Activated CD8-positive, alpha-beta memory T cell treated with anti-CD3 and anti-CD28 coated beads for 36 hours (primary cell): ENCODE measurements at regions not wholly inside any gene's neighbourhood (a gene's known extent, or its start where the extent isn't known, plus 50 kb on each side); places are given as distances from the start of the nearest gene placed in this dataset.

Experiments used
- CTCF ChIA-PET: fragments of 350-600 bp; sonication (Branson Sonifier 250); formaldehyde crosslinking; loops from one replicate; lab custom pipeline; 2021; ENCODE audit warnings: antibody characterized with exemption; lab: Charles Lee
- POLR2A ChIA-PET: fragments of 350-600 bp; sonication (Branson Sonifier 250); formaldehyde crosslinking; loops from one replicate; lab custom pipeline; 2021; ENCODE audit warnings: antibody characterized with exemption; lab: Charles Lee

- ChIA-PET POLR2A (no interaction called here), CTCF (no interaction called here)
Observed at GRCh38 chr14:98959958-98960616, 311.9 kb downstream of the BCL11B start.

DNA sequence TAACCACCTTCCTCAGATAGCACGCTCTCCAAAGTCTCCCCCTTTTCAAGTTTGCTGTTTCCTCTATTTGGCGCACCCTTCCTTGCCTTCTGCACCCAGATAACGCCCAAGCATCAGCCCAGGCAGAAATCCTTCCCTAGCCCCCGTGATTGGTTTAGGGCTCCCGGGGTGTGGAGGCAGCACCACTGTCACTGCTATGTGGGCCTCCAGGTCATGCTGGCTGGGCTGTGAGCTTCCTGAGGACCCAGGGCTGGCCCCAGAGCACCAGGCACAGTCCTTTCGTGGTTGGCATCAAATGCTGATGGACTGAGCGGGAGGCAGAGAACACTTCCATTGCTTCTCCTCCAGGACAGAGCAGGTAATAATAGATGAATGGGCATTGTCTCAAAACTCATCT lies 311.4 kb downstream of the BCL11B start:
- ChIA-PET CTCF (no interaction called here), POLR2A (no interaction called here)

DNA sequence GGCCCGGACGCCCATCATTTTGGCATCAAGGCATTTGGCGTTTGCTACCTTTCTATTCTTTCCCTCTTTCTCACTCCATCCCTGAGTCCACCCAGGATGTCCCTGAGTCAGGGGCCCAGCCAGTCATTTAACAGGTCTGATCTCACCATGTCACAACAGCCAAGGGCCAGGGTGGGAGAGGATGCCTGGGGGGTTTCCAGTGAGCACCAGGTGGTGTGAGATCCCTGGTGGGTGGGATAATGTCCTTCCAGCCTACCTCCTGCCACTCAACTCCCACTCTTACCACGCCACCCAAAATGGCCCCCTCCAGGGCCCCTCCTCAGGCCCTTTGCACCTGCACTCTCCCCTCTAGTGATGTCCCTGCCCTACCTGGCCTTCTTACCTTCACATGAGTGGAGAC lies 310.8 kb downstream of the BCL11B start:
- CTCF ChIA-PET: no interaction called here
- POLR2A ChIA-PET: no interaction called here

DNA sequence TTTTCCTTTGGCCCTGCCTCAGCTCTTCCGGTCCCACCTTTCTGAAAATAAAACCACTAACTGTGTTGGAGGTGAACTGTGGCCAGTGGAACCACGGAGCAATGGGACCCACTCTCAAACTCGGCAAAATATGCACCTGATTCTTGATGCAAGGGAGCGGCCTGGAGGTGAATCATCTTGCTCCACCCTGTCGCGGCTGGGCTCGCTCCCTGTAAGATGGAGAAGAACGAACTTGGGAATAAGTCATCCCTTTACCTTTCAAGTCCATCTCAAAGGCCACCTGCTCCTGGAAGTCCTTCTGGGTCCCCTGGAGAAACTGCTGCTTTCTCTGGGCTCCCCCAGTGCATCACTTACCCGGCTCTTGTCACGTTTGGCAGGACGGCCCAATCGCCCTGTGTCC lies 309.9 kb downstream of the BCL11B start:
- ChIA-PET CTCF (interaction anchor here (0.8 kb wide), 1 partner anchor 245 kb away, joined by 3 read pairs; no protein-coding TSS in a partner anchor), POLR2A (no interaction called here)

GRCh38 chr14:98963610-98964009 lies 308.4 kb downstream of the BCL11B start:
- ChIA-PET POLR2A (no interaction called here), CTCF (no interaction called here)

GRCh38 chr14:98964171-98964570 lies 307.8 kb downstream of the BCL11B start:
- ChIA-PET CTCF (no interaction called here), POLR2A (no interaction called here)

- ChIA-PET CTCF (no interaction called here), POLR2A (no interaction called here)
Observed at GRCh38 chr14:98965076-98965475, 306.9 kb downstream of the BCL11B start.

GRCh38 chr14:98966016-98966415 lies 306.0 kb downstream of the BCL11B start:
- POLR2A ChIA-PET: no interaction called here
- CTCF ChIA-PET: no interaction called here

DNA sequence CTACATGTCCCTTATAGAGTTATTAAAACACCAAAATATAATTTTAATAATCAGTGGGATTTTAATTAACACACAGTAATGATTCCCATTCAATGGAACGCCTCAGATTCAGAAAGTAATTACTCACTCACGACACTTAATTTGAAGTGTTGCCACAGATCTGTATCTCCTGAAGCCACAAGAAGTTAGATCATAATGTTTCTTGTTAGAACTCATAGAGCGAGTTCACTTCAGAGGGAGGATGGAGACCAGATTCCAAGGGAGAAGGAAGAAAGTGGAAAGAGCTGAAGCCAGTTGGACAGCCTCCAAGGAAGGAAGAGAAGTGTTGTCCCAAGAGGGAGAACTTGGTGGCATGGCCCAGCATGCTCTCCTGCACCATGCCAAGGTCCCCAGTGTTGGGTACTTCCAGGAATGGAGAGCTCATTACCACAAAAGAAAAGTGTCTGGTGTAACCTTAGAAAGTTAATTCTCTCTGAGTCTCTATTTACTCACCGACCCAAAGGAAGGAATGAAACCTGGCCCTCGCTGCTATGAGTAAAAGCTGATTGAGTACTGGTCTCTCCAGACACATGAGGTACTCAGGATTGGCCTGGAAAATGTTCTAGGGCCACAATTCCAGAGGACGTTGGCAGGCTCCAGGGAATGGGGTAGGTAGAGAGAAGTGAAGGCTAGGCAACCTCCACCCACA lies 305.4 kb downstream of the BCL11B start:
- POLR2A ChIA-PET: interaction anchor here (0.9 kb wide), 1 partner anchor 291 kb away, joined by 3 read pairs; no protein-coding TSS in a partner anchor

GRCh38 chr14:98974113-98974512 lies 297.9 kb downstream of the BCL11B start:
- ChIA-PET POLR2A (no interaction called here), CTCF (no interaction called here)

More for the DNA sequence above, 305.4 kb downstream of the BCL11B start:
- CTCF ChIA-PET: no interaction called here

GRCh38 chr14:98976271-98976670 lies 295.7 kb downstream of the BCL11B start:
- ChIA-PET POLR2A (no interaction called here), CTCF (no interaction called here)

DNA sequence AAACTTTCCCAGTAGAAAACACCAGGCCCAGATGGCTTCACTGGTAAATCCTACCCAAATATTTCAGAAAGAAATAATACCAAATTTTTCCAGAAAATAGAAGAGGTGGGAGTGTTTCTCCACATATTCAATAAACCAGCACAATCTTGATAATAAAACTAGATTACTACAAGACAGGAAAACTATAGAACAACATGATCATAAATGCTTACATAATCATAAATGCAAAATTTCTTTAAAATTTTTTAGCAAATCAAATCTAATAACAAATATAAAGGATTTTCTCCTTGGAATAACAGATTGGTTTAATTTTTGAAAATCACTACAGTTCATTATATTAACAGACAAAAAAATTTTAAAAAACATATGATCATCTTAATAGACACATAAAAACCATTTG lies 294.5 kb downstream of the BCL11B start:
- POLR2A ChIA-PET: no interaction called here
- CTCF ChIA-PET: no interaction called here

DNA sequence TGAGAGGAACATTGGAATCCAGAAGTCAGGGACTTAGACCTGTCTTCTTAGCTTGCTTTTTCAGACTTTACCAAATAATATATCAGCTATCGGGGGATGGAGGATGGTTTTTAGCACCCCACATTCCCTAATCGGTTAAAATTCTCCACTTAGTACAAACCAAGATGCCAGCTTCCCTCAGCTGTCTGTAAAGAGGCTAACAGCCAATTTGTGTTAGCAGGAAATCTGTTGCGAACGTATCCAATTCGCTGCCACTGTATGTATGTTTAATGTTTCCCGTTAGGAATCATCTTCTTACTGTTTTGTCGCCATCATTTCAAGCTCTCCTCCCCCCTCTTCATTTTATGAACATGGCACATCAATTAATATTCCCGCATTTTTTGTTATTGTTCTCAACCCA lies 289.0 kb downstream of the BCL11B start:
- CTCF ChIA-PET: no interaction called here
- POLR2A ChIA-PET: no interaction called here

- ChIA-PET CTCF (interaction anchor here (1.0 to 1.4 kb wide), 2 partner anchors 11 to 47 kb away, joined by 3 read pairs; no protein-coding TSS in a partner anchor), POLR2A (interaction anchor here (0.6 kb wide), 1 partner anchor 285 kb away, joined by 8 read pairs; no protein-coding TSS in a partner anchor)
Observed at GRCh38 chr14:98984027-98984718, 287.8 kb downstream of the BCL11B start.

DNA sequence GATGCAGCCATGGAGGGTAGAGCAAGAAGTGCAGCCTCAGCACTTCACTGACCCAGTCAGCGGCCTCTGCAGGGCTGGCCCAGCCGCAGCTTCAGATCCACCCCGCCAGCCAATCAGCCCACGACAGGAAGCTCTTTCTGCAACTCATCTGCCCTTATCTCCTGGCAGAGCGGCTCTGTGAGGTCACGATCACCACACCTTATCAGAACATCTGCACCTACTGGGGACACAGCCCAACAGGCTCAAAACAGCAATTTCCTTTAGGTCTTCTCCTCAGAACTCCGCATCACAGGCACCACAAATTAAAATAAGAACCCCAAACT lies 287.3 kb downstream of the BCL11B start:
- ChIA-PET POLR2A (no interaction called here), CTCF (interaction anchor here (1.0 to 1.4 kb wide), 2 partner anchors 12 to 46 kb away, joined by 3 read pairs; no protein-coding TSS in a partner anchor)

DNA sequence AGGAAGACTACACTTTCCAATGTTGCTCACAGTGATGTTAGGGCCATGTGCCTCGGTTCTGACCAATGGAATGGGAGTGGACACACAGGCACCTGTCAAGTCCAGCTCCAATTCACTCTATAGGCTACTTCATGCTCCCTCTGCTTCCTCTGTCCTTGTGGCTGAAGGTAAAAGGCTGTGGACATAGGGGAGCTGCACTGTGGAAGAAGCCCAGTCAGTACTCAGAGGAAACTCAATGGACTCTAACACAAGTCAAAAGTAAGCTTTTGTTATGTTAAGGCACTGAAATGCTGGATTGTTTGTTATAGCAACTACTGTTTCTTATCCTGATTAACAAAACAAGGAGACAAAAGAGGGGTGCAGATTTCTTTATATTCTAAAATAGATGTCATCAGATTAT lies 278.2 kb downstream of the BCL11B start:
- ChIA-PET POLR2A (no interaction called here), CTCF (no interaction called here)

- ChIA-PET POLR2A (no interaction called here), CTCF (no interaction called here)
Observed at GRCh38 chr14:98994561-98994960, 277.4 kb downstream of the BCL11B start.

GRCh38 chr14:98997526-98998205 lies 274.3 kb downstream of the BCL11B start:
- ChIA-PET CTCF (no interaction called here), POLR2A (no interaction called here)

DNA sequence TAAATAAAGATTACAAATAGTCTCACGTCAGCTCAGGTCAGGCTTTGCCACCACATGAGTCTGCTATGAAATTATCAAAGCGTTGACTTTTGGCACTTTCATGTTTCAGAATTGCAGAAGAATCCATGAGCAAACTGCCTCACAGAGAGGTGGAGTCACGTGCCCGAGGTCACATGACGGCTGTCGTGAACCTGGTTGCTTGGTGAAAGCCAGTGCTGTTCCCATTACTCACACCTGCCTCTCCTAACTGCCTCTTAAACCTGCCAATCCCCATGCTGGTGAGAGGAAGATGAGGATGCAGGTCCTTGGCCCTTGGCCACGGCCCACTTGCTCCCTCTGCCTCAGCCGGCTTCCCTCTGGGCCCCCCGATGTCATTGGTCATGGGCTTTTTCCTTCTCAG lies 272.7 kb downstream of the BCL11B start:
- CTCF ChIA-PET: no interaction called here
- POLR2A ChIA-PET: no interaction called here

DNA sequence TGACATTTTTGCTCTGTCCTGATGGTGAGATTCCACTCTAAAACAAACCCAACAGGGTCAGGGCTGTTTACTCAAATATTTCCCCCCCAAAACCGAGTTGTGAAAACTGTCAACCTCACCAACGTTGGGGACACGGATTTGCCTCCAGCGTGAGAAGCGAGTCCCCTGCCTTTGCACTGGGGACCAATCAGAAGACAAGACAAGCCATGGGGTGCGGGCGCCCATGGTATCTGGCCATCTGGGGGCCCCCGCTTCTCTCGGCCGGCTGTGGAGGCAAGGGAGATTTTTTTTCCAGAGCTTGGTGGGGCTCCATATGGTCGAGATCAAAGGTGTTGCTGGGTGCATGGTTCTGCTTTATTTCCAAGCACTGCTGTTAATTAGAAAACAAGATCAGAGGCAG lies 272.1 kb downstream of the BCL11B start:
- CTCF ChIA-PET: no interaction called here
- POLR2A ChIA-PET: no interaction called here
